Stimulated activated CD8-positive, alpha-beta memory T cell treated with anti-CD3 and anti-CD28 coated beads, Interleukin-4, amount 100 ng/mL, for 48 hours (primary cell): ENCODE measurements at regions not wholly inside any gene's neighbourhood (a gene's known extent, or its start where the extent isn't known, plus 50 kb on each side); places are given as distances from the start of the nearest gene placed in this dataset.

Experiments used
- DNase-seq: peaks from one replicate; pipeline ENCODE4 v3.0.0-alpha.2; 2020

DNA sequence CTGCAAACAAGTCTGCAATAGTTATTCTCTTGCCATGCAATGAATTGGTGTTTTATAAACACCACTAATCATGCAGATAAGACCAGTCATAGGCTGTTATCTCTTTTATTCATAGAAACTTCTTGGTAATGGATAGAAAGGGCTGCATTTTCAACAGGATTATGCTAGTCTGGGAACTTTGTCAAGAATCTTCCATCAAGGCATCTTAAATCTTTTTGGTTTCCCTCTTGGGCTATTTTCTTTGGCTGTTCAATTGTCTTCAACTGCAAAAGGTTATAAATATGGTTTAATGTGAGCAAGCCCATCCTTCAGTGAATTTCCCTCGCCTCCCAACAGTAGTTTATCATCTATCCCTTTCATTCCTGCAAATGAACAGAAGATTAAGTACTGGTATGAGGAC lies 59.0 kb upstream of the MINAR1 start:
- DNase-seq, result no peak

DNA sequence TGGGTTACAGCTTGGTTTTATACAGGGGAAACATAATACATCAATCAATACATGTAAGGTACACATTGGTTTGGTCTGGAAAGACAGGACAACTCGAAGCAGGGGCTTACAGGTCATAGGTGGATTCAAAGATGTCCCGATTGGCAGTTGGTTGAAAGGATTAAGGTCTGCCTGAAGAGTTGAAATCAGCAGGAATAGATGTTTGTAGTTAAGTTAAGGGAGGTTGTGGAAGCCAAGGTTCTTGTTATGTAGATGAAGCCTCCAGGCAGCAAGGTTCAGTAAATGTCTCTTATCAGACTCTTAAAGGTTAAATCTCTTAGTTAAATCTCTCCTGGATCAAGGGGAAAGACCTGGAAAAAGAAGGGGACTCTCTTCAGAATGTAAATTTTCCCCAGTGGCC lies 58.4 kb upstream of the MINAR1 start:
- no peak for DNase-seq

- no peak for DNase-seq
Observed at GRCh38 chr15:79376383-79376782, 55.8 kb upstream of the MINAR1 start.

DNA sequence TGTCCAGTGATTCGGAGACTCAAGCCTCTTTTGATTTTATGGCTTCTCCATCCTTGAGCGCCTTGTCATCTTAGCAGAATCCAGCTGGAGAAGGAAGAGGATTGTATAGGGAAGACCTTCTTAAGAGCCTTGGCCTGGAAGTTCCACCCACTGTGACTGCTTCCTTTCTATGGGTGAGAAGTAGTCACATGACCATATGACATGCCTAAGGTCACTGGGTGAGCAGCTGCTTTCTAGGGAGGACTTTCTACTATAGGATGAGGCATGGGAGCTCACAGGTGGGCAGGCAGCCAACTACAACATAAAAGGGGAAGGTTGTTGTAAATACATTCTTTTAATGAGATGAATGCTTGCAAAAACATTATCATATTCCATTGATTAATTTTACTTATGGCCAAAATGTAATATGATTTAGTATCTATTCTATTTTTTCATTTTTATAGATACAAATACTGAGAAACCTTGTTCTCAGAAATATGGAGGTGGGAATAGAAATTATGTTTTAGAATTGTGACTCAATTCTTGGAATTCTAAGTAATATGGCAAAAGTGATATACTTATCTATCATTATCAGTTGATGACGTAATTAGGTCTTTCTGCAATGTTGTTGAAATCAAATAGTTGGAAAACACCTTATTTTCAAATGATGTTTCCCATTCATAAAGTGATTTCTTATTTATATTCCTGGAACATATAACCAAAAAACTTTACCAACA lies 53.6 kb upstream of the MINAR1 start:
- DNase-seq, result peak; percentile 28

DNA sequence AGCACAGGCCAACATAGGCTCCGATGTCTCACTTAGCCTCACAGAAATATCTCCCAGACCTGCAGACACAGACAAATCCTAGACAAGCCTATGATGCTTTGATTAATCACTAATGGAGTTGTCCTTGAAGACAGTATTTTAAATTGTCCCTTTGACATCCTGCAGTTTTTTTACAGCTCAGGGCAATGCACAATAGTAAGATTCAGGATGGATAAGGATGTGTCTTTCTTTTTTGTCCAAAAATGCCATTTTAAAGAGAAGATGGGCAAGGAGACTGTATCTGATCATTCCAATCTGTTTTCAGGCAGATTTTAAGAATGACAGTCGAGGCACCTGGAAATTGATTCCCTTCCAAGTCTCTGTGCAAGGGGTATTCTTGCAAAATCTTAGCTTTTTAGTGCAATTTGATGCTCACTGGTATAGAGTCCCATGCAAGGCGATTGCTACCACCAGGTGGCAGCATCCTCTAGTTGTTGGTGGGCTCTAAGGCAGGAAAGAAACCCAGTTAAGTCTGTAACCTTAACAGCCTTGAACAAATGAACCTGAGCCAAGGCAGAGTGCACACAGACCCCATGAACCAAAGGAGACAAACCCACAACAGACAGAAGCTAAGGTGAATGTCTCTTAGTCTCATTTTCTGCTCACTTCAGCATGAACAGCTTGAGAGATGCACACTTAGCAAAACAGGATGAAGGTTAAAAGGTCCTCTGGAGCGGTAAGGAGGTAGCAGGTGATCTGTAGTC lies 51.2 kb upstream of the MINAR1 start:
- DNase-seq, result peak; percentile 89

GRCh38 chr15:79381593-79381992 lies 50.5 kb upstream of the MINAR1 start:
- DNase-seq, result no peak
